ENCODE measurements at regions not wholly inside any gene's neighbourhood (a gene's known extent, or its start where the extent isn't known, plus 50 kb on each side); places are given as distances from the start of the nearest gene placed in this dataset.
A peak's percentile ranks its signal among the peaks of the same experiment; 100 is the strongest.

- Histone ChIP-seq H3K9me3 (no peaks in the 10 kb centered on the region), H3K27ac (no peak overlapping the region), H3K4me1 (no peaks in the 10 kb centered on the region), H3K36me3 (no peaks in the 10 kb centered on the region), H3K4me3 (no peak overlapping the region), H3K27me3 (no peaks in the 10 kb centered on the region)
- ATAC-seq (no peak), DNase-seq (no peak), FAIRE-seq (no peak)
- TF ChIP-seq CTCF (IDR thresholded peaks at IDR 0.05) = no peak
- intact Hi-C loops (cut with DNase I) = no loop called here
- WGBS, 2 donors = 15 to 18% methylated on average over 2 of the region's 2 CpGs
Observed at GRCh38 chr9:105834404-105834803, 140.1 kb downstream of the TMEM38B start.

DNA sequence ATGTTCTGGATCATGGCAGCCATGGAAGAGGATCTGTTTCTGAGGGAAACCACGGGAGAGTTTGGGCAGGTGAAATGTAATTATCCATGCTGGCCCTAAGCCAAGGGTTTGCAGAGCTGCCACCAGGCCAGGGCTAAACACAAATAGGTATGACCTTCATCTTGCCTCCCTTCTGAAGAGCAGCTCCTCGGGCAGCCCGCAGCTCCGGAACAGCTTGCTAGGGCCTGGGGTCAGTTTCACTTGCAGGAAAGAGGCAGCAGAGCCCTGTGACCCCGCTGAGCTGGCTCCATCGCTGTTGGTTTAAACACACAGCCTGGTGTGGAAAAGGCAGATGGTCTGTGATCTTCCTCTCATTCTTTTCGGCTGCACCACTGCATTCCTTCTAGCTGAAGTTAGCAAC lies 141.4 kb downstream of the TMEM38B start:
- Histone ChIP-seq H3K4me3 (no peak overlapping the region), H3K27ac (no peak overlapping the region), H3K27me3 (no peaks in the 10 kb centered on the region), H3K9me3 (no peaks in the 10 kb centered on the region), H3K4me1 (no peaks in the 10 kb centered on the region), H3K36me3 (no peaks in the 10 kb centered on the region)
- intact Hi-C loops (cut with DNase I) = no loop called here
- 27 to 29% methylated on average over 7 of the region's 7 CpGs for WGBS, 2 donors
- peak in 1 of 6 donors; percentile 34 for DNase-seq
- no peak for FAIRE-seq
- TF ChIP-seq CTCF (IDR thresholded peaks at IDR 0.05) = no peak
- no peak for ATAC-seq

- Histone ChIP-seq H3K27ac (no peak overlapping the region), H3K4me3 (no peak overlapping the region), H3K27me3 (no peaks in the 10 kb centered on the region), H3K9me3 (no peaks in the 10 kb centered on the region), H3K36me3 (no peaks in the 10 kb centered on the region), H3K4me1 (no peaks in the 10 kb centered on the region)
- FAIRE-seq = no peak
- intact Hi-C loops (cut with DNase I) = no loop called here
- WGBS, 2 donors = 76 to 81% methylated on average over 10 of the region's 10 CpGs
- no peak for DNase-seq
- ATAC-seq = no peak
- TF ChIP-seq CTCF (IDR thresholded peaks at IDR 0.05) = no peak
Observed at GRCh38 chr9:105836936-105837660, 142.8 kb downstream of the TMEM38B start.

- Histone ChIP-seq H3K9me3 (no peaks in the 10 kb centered on the region), H3K4me3 (no peak overlapping the region), H3K27ac (no peak overlapping the region), H3K36me3 (no peaks in the 10 kb centered on the region), H3K27me3 (no peaks in the 10 kb centered on the region), H3K4me1 (no peaks in the 10 kb centered on the region)
- intact Hi-C loops (cut with DNase I) = no loop called here
- FAIRE-seq (no peak), ATAC-seq (no peak), DNase-seq (no peak)
- TF ChIP-seq CTCF (IDR thresholded peaks at IDR 0.05) = no peak
- 78 to 84% methylated on average over 1 of the region's 1 CpG for WGBS, 2 donors
Observed at GRCh38 chr9:105841562-105841961, 147.2 kb downstream of the TMEM38B start.

- H3K27me3 ChIP-seq = no peaks in the 10 kb centered on the region
- no peaks in the 10 kb centered on the region for H3K36me3 ChIP-seq
- intact Hi-C loops (cut with DNase I) = no loop called here
- 37 to 38% methylated on average over 4 of the region's 4 CpGs for WGBS, 2 donors
- ATAC-seq = peak in 1 of 4 donors; percentile 30
- H3K4me1 ChIP-seq = no peaks in the 10 kb centered on the region
- no peak overlapping the region for H3K27ac ChIP-seq
- no peak for FAIRE-seq
- DNase-seq = peak in 1 of 6 donors; percentile 22
- TF ChIP-seq CTCF (IDR thresholded peaks at IDR 0.05) = peak; percentile 45 to 72 (median 66)
- no peak overlapping the region for H3K4me3 ChIP-seq
- no peaks in the 10 kb centered on the region for H3K9me3 ChIP-seq
Observed at GRCh38 chr9:105842023-105842644, 147.8 kb downstream of the TMEM38B start.
